NCI-H526 (cell line): ENCODE measurements at regions not wholly inside any gene's neighbourhood (a gene's known extent, or its start where the extent isn't known, plus 50 kb on each side); places are given as distances from the start of the nearest gene placed in this dataset.
"Not testable (repeated sequence)": the region's sequence is repeated elsewhere in the genome, so short reads cannot be mapped to it uniquely, and the experiment has no call there.

Experiments used
- DNase-seq, 2 experiments: peaks; one replicate each; lab custom pipeline; 2025; lab: John Stamatoyannopoulos, UW

GRCh38 chr2:226125176-226125883 is 674.3 kb downstream of the IRS1 start:
- DNase-seq = no peak

GRCh38 chr2:226124548-226125011 is 675.0 kb downstream of the IRS1 start:
- DNase-seq = no peak

GRCh38 chr2:226123300-226123699 is 676.3 kb downstream of the IRS1 start:
- no peak for DNase-seq

- no peak for DNase-seq
Observed at GRCh38 chr2:226122041-226122440, 677.6 kb downstream of the IRS1 start.

GRCh38 chr2:226121046-226121738 is 678.4 kb downstream of the IRS1 start:
- no peak for DNase-seq

- DNase-seq = no peak
Observed at GRCh38 chr2:226118471-226119429, 680.9 kb downstream of the IRS1 start.

- DNase-seq = no peak
Observed at GRCh38 chr2:226117510-226118065, 682.0 kb downstream of the IRS1 start.

GRCh38 chr2:226116346-226116745 is 683.3 kb downstream of the IRS1 start:
- no peak for DNase-seq

- DNase-seq = no peak
Observed at GRCh38 chr2:226115832-226116200, 683.8 kb downstream of the IRS1 start.

- DNase-seq = no peak
Observed at GRCh38 chr2:226115102-226115831, 684.4 kb downstream of the IRS1 start.

GRCh38 chr2:226114436-226114835 is 685.2 kb downstream of the IRS1 start:
- no peak for DNase-seq

GRCh38 chr2:226098861-226099745 is 699.6 kb downstream of the NYAP2 start:
- DNase-seq = no peak

- DNase-seq = no peak
Observed at GRCh38 chr2:226095058-226095457, 695.5 kb downstream of the NYAP2 start.

GRCh38 chr2:226093364-226093763 is 693.9 kb downstream of the NYAP2 start:
- DNase-seq = no peak

GRCh38 chr2:226088366-226088674 is 688.8 kb downstream of the NYAP2 start:
- DNase-seq = no peak

- no peak for DNase-seq
Observed at GRCh38 chr2:226087505-226088365, 688.2 kb downstream of the NYAP2 start.

- no peak for DNase-seq
Observed at GRCh38 chr2:226087051-226087450, 687.5 kb downstream of the NYAP2 start.

- no peak for DNase-seq
Observed at GRCh38 chr2:226086190-226086589, 686.7 kb downstream of the NYAP2 start.

- DNase-seq = not testable (repeated sequence)
Observed at GRCh38 chr2:226085425-226085824, 685.9 kb downstream of the NYAP2 start.

- DNase-seq = no peak
Observed at GRCh38 chr2:226080334-226080733, 680.8 kb downstream of the NYAP2 start.
